Endodermal cell (in vitro differentiated cells): ENCODE measurements at regions not wholly inside any gene's neighbourhood (a gene's known extent, or its start where the extent isn't known, plus 50 kb on each side); places are given as distances from the start of the nearest gene placed in this dataset.

Source experiments
- DNase-seq: peaks from one replicate; pipeline ENCODE4 v3.0.0-alpha.2; 2017
- H3K27ac ChIP-seq: 2 replicates; pipeline ENCODE4 v1.5.1; 2013; ENCODE audit warnings: mild to moderate bottlenecking, low read depth, low read length, moderate library complexity
- H3K27me3 ChIP-seq: 2 replicates; pipeline ENCODE4 v1.6.1; 2013; ENCODE audit warnings: mild to moderate bottlenecking, low read length, moderate library complexity; ENCODE audit not compliant: insufficient read depth, control insufficient read depth, poor library complexity, severe bottlenecking
- H3K36me3 ChIP-seq: 2 replicates; pipeline ENCODE4 v1.7.0; 2013; ENCODE audit warnings: mild to moderate bottlenecking, low read length, moderate library complexity; ENCODE audit not compliant: control insufficient read depth, insufficient read depth
- H3K4me1 ChIP-seq: one replicate; pipeline ENCODE4 v1.7.0; 2013; ENCODE audit warnings: low read length; ENCODE audit not compliant: control insufficient read depth, insufficient read depth
- H3K4me3 ChIP-seq: 2 replicates; pipeline ENCODE4 v1.5.1; 2013; ENCODE audit warnings: mild to moderate bottlenecking, low read length, moderate library complexity
- H3K9ac ChIP-seq: 2 replicates; pipeline ENCODE4 v1.6.1; 2013; ENCODE audit warnings: mild to moderate bottlenecking, low read length, moderate library complexity; ENCODE audit not compliant: poor library complexity, severe bottlenecking; ENCODE audit errors: extremely low read depth
- H3K9me3 ChIP-seq: 2 replicates; pipeline ENCODE4 v1.6.1; 2013; ENCODE audit warnings: mild to moderate bottlenecking, low read length, moderate library complexity; ENCODE audit not compliant: control insufficient read depth
- H3K27ac Mint-ChIP-seq: 2 replicates; pipeline ENCODE4 v1.8.0; 2020; ENCODE audit warnings: mixed read lengths
- H3K27me3 Mint-ChIP-seq: 2 replicates; pipeline ENCODE4 v1.8.0; 2021; ENCODE audit warnings: mild to moderate bottlenecking, mixed read lengths; ENCODE audit not compliant: insufficient read depth
- H3K36me3 Mint-ChIP-seq: 2 replicates; pipeline ENCODE4 v1.8.0; 2020; ENCODE audit warnings: low read depth, mixed read lengths
- H3K4me1 Mint-ChIP-seq: 2 replicates; pipeline ENCODE4 v1.8.0; 2020; ENCODE audit warnings: mixed read lengths
- H3K4me3 Mint-ChIP-seq: 2 replicates; pipeline ENCODE4 v1.8.0; 2020; ENCODE audit warnings: mild to moderate bottlenecking, moderate library complexity, mixed read lengths
- H3K9me3 Mint-ChIP-seq: 2 replicates; pipeline ENCODE4 v1.8.0; 2020; ENCODE audit warnings: mild to moderate bottlenecking, mixed read lengths
- CTCF ChIP-seq: fragments of 200-600 bp; sonication (generic); conservative IDR thresholded peaks from 2 replicates; pipeline ENCODE4 v1.5.0; 2021; ENCODE audit warnings: antibody characterized with exemption, mild to moderate bottlenecking
- WGBS, 2 experiments: methylation state at CpG; one replicate each; pipeline versions ENCODE4 v1.1.5 to v1.1.7; 2013; ENCODE audit warnings: missing lambda C conversion rate in 2 of 2, mixed read lengths in 1 of 2; ENCODE audit not compliant: insufficient coverage in 1 of 2, insufficient read length in 1 of 2; 5-methylcytosine and 5-hydroxymethylcytosine counted together

- Histone ChIP-seq H3K4me3 (no peak overlapping the region), H3K9me3 (peaks cover 10% of the 10 kb centered on the region), H3K27me3 (no peaks in the 10 kb centered on the region), H3K4me1 (no peaks in the 10 kb centered on the region), H3K27ac (no peak overlapping the region), H3K9ac (no peak overlapping the region), H3K36me3 (peaks cover 64% of the 10 kb centered on the region)
- H3K27ac Mint-ChIP-seq, result peak overlapping the region; percentile 37
- peaks cover 71% of the 10 kb centered on the region for H3K36me3 Mint-ChIP-seq
- H3K27me3 Mint-ChIP-seq, result no peaks in the 10 kb centered on the region
- H3K4me1 Mint-ChIP-seq, result peaks cover 17% of the 10 kb centered on the region
- 95% methylated on average over 2 of the region's 2 CpGs; no CpG with 5 or more reads in 1 of the 2 experiments for WGBS, 2 experiments
- no peak for TF ChIP-seq CTCF
- H3K9me3 Mint-ChIP-seq, result no peaks in the 10 kb centered on the region
- no peak overlapping the region for H3K4me3 Mint-ChIP-seq
- DNase-seq, result no peak
These were observed 322.0 kb upstream of the FKBP1C start for GRCh38 chr6:62889240-62889639.

- H3K9me3 Mint-ChIP-seq, result no peaks in the 10 kb centered on the region
- H3K4me3 Mint-ChIP-seq, result no peak overlapping the region
- H3K9me3 ChIP-seq, result peaks cover 10% of the 10 kb centered on the region
- H3K36me3 ChIP-seq, result peaks cover 74% of the 10 kb centered on the region
- no peaks in the 10 kb centered on the region for H3K27me3 ChIP-seq
- H3K27me3 Mint-ChIP-seq, result no peaks in the 10 kb centered on the region
- H3K27ac Mint-ChIP-seq, result no peak overlapping the region
- no peak for DNase-seq
- peaks cover 9% of the 10 kb centered on the region for H3K4me1 Mint-ChIP-seq
- WGBS, 2 experiments, result 67% methylated on average over 1 of the region's 2 CpGs; no CpG with 5 or more reads in 1 of the 2 experiments
- no peaks in the 10 kb centered on the region for H3K4me1 ChIP-seq
- H3K27ac ChIP-seq, result no peak overlapping the region
- H3K36me3 Mint-ChIP-seq, result peaks cover 83% of the 10 kb centered on the region
- H3K4me3 ChIP-seq, result no peak overlapping the region
- no peak overlapping the region for H3K9ac ChIP-seq
- peak; percentile 87 for TF ChIP-seq CTCF
These were observed 320.1 kb upstream of the FKBP1C start for GRCh38 chr6:62891065-62891647.

- Mint-ChIP-seq H3K27ac (no peak overlapping the region), H3K9me3 (no peaks in the 10 kb centered on the region)
- WGBS, 2 experiments, result 94 to 100% methylated on average over 1 of the region's 1 CpG
These were observed 317.2 kb upstream of the FKBP1C start for GRCh38 chr6:62894114-62894513.

More at GRCh38 chr6:62894114-62894513, 317.2 kb upstream of the FKBP1C start:
- Histone ChIP-seq H3K9me3 (no peaks in the 10 kb centered on the region), H3K36me3 (peaks cover 71% of the 10 kb centered on the region), H3K9ac (no peak overlapping the region), H3K4me1 (no peaks in the 10 kb centered on the region), H3K4me3 (no peak overlapping the region), H3K27ac (no peak overlapping the region), H3K27me3 (no peaks in the 10 kb centered on the region)
- DNase-seq, result no peak
- no peak overlapping the region for H3K4me3 Mint-ChIP-seq
- H3K27me3 Mint-ChIP-seq, result no peaks in the 10 kb centered on the region
- TF ChIP-seq CTCF, result no peak
- H3K4me1 Mint-ChIP-seq, result peaks cover 6% of the 10 kb centered on the region
- H3K36me3 Mint-ChIP-seq, result peaks cover 74% of the 10 kb centered on the region
